HG02852 (cell line): ENCODE measurements at regions not wholly inside any gene's neighbourhood (a gene's known extent, or its start where the extent isn't known, plus 50 kb on each side); places are given as distances from the start of the nearest gene placed in this dataset.

Experiments used
- ATAC-seq: cut with Tn5 transposase; IDR thresholded peaks from one replicate; pipeline ENCODE4 v1.9.1; 2021; ENCODE audit warnings: mild to moderate bottlenecking, moderate library complexity; ENCODE audit not compliant: unreplicated experiment

GRCh38 chr3:106168962-106169750 is 300.3 kb upstream of the CBLB start:
- ATAC-seq = no peak

- ATAC-seq = no peak
Observed at GRCh38 chr3:106170636-106171035, 301.8 kb upstream of the CBLB start.

- no peak for ATAC-seq
Observed at GRCh38 chr3:106172101-106172500, 303.3 kb upstream of the CBLB start.

DNA sequence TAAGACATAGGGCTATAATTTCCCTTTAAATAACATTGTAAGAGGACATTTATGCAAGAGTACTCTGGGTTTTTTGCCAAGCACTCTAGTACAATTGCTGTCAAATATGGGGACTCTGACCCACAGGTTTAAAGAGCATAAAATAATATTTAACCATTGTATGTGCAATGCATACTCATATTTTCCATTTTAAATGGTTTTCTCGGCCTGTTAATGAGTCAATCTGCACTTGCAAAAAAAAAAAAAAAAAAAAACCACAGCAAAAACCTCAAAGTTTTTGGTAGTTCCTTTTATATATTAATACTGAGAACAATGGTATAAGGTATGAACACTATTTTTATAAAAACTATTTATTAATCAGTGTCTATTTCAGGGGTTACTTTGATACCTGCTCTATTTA is 304.0 kb upstream of the CBLB start:
- ATAC-seq = peak; percentile 58

- no peak for ATAC-seq
Observed at GRCh38 chr3:106175276-106175675, 306.5 kb upstream of the CBLB start.

GRCh38 chr3:106176734-106177133 is 307.9 kb upstream of the CBLB start:
- peak; percentile 92 for ATAC-seq

- ATAC-seq = no peak
Observed at GRCh38 chr3:106182950-106183511, 314.2 kb upstream of the CBLB start.

GRCh38 chr3:106183762-106184391 is 315.1 kb upstream of the CBLB start:
- peak; percentile 34 for ATAC-seq

DNA sequence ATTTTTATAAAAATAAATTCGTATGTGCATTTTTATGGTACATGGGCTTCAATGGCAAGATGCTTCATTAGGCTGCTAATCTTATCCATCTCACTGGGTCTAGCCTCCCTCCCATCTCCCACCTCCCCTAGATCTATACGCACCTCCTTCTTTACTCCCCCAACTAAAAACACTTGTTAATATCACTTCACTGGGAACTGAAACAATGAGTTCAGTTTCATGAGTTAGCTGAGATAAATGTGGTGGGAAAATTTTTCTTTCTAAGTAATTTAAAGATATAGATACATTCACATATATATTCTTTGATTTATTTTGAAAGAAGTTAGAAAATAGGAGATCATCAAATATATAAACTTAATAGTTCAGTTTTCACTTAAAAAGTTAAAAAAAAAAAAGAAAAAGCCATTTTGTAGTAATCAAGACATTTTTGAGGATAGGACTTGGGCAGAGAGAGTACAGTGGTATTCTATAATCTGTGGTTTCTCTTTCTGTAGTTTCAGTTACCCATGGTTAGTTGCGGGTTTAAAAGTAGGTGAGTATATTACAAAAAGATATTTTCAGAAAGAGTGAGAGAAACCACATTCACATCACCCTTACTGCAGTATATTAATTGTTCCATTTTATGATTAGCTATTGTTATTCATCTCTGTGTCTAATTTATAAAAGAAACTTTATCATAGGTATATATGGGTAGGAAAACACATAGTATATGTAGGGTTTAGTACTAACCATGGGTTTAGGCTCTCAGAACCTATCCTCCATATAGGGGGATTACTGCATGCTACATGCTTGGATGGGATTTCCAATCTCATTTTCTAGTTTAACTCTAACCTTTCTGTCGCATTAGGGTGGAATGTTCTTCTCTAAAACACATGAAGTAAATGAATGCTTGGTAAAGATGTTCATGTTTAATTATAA is 316.0 kb upstream of the CBLB start:
- peak; percentile 92 for ATAC-seq

DNA sequence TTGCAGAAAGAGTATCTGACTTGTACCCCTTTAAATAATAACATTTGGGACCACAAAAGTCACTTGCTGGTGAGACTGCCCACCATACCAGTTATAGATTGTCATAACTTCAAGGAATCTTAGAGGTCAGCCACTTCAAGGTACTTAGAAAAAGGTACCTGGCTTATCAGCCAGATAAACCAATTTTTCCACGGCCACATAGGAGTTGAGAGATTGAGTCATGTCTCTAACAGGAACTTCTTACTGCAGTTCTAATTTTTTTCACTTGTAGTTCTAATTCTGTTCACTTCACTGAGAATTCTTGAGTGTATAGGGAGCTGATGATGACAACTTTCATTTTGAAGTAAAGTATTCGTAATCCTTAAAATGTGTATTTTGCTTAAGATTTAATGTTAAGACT is 317.1 kb upstream of the CBLB start:
- no peak for ATAC-seq

- no peak for ATAC-seq
Observed at GRCh38 chr3:106190296-106190695, 321.5 kb upstream of the CBLB start.

GRCh38 chr3:106191211-106191610 is 322.4 kb upstream of the CBLB start:
- no peak for ATAC-seq

GRCh38 chr3:106191913-106192312 is 323.1 kb upstream of the CBLB start:
- ATAC-seq = no peak

DNA sequence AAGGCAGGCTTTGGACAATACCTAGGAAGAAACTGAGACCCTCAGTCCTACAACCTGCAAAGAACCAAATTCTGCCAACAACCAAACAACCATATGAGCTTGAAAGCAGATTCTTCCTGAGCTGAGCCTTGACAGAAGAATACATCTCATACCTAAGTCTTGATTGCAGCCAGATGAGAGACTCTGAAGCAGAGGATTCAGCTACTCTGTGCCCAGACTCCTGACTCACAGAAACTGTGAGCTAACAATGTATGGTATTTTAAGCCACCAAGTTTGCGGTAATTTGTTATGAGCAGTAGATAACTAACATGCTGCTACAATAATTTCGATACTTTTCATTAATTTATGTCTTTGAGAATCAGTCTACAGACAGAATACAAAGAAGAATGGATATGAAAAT is 325.1 kb upstream of the CBLB start:
- ATAC-seq = no peak

DNA sequence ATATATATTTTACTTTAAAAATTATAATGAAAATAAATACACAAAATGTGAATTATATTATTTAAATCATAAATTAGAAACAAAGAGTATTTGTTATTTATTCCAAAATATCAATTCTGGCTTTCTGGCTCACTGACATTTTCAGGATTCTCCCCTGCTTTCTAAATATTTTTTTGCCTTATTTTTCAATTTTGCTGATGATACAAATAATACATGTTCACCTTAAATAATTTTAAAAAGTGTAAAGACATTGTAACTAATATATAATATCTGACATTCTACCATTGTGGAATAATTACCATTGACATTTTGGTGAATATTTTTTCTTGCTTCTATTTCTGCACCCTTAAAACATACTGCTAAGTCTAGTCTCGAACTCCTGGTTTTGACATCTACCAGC is 325.9 kb upstream of the CBLB start:
- no peak for ATAC-seq

DNA sequence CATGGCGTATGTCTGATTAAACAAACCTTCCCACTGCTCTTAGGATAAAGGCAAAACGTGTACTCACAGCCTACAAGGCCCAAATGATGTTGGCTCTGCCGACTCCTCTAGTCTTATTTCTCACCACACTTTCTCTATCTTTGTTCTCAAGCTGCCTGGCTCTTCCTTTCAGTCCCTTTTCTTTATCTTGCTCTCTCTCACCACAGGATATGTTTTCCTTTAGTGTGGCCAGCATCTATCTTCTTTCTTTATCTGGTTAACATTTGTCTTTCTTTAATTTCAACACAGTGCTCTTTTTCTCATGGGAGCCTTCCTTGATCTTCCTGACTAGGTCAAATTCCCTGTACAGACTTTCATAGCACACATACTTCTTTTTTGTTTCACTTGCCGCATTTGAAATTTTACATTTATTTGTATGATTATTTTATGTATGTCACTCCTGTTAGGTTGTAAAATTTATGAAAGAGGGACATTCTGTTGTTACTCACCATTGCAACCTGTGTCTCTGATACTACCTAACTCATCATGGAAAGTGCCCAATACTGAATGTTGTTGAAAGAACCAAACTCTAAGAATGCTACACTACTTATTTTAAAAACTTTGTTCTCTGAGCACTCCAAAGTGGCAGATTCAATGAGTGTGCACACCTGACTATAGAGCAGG is 328.9 kb upstream of the CBLB start:
- no peak for ATAC-seq

GRCh38 chr3:106204160-106204868 is 335.5 kb upstream of the CBLB start:
- ATAC-seq = no peak

GRCh38 chr3:106206146-106206545 is 337.3 kb upstream of the CBLB start:
- ATAC-seq = peak; percentile 92

GRCh38 chr3:106206613-106207012 is 337.8 kb upstream of the CBLB start:
- no peak for ATAC-seq

DNA sequence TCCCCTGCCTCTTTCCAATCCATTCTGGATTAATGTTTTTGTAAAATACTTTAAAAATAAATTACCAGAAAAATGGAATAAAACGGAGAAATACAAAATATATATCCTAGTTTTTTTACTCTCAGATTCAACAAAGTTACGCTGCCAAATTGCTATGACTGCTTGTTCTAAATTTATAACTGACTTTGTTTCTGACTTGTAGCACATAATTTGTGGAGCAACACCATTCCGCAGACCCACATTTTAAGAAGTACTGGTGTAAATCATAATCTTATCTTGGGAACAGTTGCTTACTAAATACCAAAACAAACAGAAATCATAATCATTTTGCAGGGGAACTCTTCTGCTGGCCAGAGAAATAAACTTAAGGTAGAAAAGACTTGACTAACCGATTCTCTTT is 339.4 kb upstream of the CBLB start:
- no peak for ATAC-seq
